Tibial nerve (tissue), 4 donors: ENCODE measurements at regions not wholly inside any gene's neighbourhood (a gene's known extent, or its start where the extent isn't known, plus 50 kb on each side); places are given as distances from the start of the nearest gene placed in this dataset.

Source experiments
- CTCF ChIP-seq, 5 experiments: fragments of 200-600 bp in 3 of 5; fragments of 450-650 bp in 2 of 5; sonication (generic) in 3 of 5; IDR thresholded peaks; one replicate each; pipeline ENCODE4 v1.5.1; 2016 to 2019; ENCODE audit warnings: antibody characterized with exemption in 5 of 5, mild to moderate bottlenecking in 3 of 5, moderate library complexity in 2 of 5
- EP300 ChIP-seq, 2 donors: sonication (generic); formaldehyde crosslinking; IDR thresholded peaks; one replicate each; pipeline ENCODE4 v1.6.1; 2017; ENCODE audit warnings: antibody characterized with exemption in 2 of 2, mild to moderate bottlenecking in 1 of 2
- POLR2A ChIP-seq, 2 donors: fragments of 450-650 bp; IDR thresholded peaks; one replicate each; pipeline ENCODE4 v1.6.1; 2017; ENCODE audit warnings: antibody characterized with exemption in 2 of 2, mild to moderate bottlenecking in 2 of 2, moderate library complexity in 2 of 2

GRCh38 chr2:144310484-144310883 lies 209.4 kb downstream of the ZEB2 start:
- TF ChIP-seq CTCF (IDR thresholded peaks at IDR 0.05): no peak
- TF ChIP-seq POLR2A (IDR thresholded peaks at IDR 0.05): no peak
- TF ChIP-seq EP300 (IDR thresholded peaks at IDR 0.05): no peak
